Esophagus muscularis mucosa (tissue), 3 donors: ENCODE measurements at regions not wholly inside any gene's neighbourhood (a gene's known extent, or its start where the extent isn't known, plus 50 kb on each side); places are given as distances from the start of the nearest gene placed in this dataset.

Source experiments
- POLR2AphosphoS5 ChIP-seq, 2 donors: sonication (generic); formaldehyde crosslinking; IDR thresholded peaks; one replicate each; pipeline ENCODE4 v1.6.1; 2017; ENCODE audit warnings: antibody characterized with exemption in 2 of 2
- TF ChIP-seq, protein P1 (sequence below), 3 experiments: fragments of 200-600 bp in 2 of 3; fragments of 450-650 bp in 1 of 3; sonication (generic) in 2 of 3; IDR thresholded peaks; one replicate each; pipeline ENCODE4 v1.5.1; 2017 to 2019; ENCODE audit warnings: antibody characterized with exemption in 3 of 3, mild to moderate bottlenecking in 2 of 3, moderate library complexity in 1 of 3

DNA sequence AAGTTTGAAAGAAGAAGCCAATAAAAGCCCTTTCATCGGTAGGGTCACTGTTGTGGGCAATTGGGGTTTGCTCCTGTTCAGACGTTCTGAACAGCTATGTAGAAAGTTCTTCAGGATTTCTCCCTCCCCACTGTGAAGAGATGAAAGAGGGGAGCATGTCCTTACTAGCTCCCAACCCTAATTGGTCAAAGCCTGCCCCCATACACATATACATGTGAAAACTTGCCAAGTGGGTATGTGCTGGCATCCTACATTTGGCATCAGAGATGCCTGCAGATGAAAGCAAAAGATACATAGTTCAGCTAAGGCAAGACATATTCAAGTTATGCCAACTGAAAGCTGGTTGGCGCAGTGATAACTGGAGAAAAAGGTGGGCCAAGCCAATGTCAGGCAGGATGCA lies 363.1 kb upstream of the DACH1 start:
- TF ChIP-seq, protein P1, sequence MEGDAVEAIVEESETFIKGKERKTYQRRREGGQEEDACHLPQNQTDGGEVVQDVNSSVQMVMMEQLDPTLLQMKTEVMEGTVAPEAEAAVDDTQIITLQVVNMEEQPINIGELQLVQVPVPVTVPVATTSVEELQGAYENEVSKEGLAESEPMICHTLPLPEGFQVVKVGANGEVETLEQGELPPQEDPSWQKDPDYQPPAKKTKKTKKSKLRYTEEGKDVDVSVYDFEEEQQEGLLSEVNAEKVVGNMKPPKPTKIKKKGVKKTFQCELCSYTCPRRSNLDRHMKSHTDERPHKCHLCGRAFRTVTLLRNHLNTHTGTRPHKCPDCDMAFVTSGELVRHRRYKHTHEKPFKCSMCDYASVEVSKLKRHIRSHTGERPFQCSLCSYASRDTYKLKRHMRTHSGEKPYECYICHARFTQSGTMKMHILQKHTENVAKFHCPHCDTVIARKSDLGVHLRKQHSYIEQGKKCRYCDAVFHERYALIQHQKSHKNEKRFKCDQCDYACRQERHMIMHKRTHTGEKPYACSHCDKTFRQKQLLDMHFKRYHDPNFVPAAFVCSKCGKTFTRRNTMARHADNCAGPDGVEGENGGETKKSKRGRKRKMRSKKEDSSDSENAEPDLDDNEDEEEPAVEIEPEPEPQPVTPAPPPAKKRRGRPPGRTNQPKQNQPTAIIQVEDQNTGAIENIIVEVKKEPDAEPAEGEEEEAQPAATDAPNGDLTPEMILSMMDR (IDR thresholded peaks at IDR 0.05): no peak
- no peak for TF ChIP-seq POLR2AphosphoS5 (IDR thresholded peaks at IDR 0.05)
